Right lobe of liver (tissue), 4 donors: ENCODE measurements at regions not wholly inside any gene's neighbourhood (a gene's known extent, or its start where the extent isn't known, plus 50 kb on each side); places are given as distances from the start of the nearest gene placed in this dataset.

Experiments used
- CTCF ChIP-seq, 4 donors: fragments of 200-600 bp in 3 of 4; fragments of 450-650 bp in 1 of 4; IDR thresholded peaks; one replicate each; pipeline versions ENCODE4 v1.5.1 to v1.8.0; 2016 to 2022; ENCODE audit warnings: antibody characterized with exemption in 4 of 4, mild to moderate bottlenecking in 2 of 4
- POLR2A ChIP-seq: fragments of 450-650 bp; IDR thresholded peaks from one replicate; pipeline ENCODE4 v1.6.1; 2017; ENCODE audit warnings: antibody characterized with exemption, mild to moderate bottlenecking
- donor health status: DM: no; HTN: no; CAD: no.
- donor health status: DM: no; HTN: no; CAD: no.
- donor health status: DM: no; HTN: yes; CAD: no.

GRCh38 chr10:3955493-3955892 is 170.5 kb upstream of the KLF6 start:
- TF ChIP-seq CTCF (IDR thresholded peaks at IDR 0.05) (no peak), POLR2A (no peak)
